ENCODE measurements at regions not wholly inside any gene's neighbourhood (a gene's known extent, or its start where the extent isn't known, plus 50 kb on each side); places are given as distances from the start of the nearest gene placed in this dataset.

DNA sequence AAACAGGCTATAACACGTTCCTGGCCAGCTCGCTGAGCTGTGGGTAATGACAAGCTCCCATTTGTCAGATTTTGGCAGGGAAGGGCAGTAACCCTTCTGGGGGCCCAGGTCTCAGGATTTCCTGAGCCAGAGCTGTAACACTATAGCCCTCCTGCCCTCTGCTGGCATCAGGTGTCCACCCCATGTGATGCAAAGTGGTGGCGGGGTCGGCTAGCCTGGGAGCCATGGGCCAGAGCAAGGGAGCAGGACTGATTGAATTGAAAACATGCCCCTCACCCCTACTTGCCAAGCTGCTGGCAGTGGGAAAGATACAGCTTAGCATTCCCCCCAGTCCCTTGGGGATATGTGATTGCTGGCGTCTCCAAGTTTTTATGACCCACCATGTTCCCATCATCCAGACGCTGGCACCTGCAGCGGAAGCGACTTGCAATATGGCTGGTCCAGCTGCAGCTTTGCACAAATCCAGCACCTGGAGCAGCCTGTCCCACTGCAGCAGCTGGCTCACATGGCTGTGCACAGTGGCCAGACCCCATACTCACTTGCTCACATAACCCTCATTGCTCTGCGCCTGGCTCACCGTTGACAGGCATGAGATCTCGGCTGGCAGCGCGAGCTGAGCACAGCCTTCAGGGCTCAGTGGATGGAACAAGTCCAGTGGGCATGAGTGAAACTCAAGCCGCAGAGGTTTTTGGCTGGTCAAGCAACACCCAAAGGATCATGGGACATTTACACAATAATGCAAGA lies 1147.8 kb downstream of the JRKL start:
- DNase-seq (ENCODE audit: low read depth in 1 of 2, low spot score in 1 of 2) (no peak), FAIRE-seq (no peak), ATAC-seq (no peak)
- no peaks in the 10 kb centered on the region for H3K4me1 ChIP-seq
- H3K9me3 ChIP-seq = 0 out of 3 replicates have a peak, but pooled peaks cover 4% of the 10 kb centered on the region
- H3K4me3 ChIP-seq = no peak overlapping the region
- POLR2A ChIA-PET = no interaction called here
- H3K27ac ChIP-seq = no peak overlapping the region
- TF ChIP-seq ZNF302 (CRISPR knock-in tag; IDR thresholded peaks at IDR 0.05) (no peak), TP53 (CRISPR knock-in tag; IDR thresholded peaks at IDR 0.05) (no peak), HEYL (CRISPR knock-in tag; IDR thresholded peaks at IDR 0.05) (no peak), GATA3 (IDR thresholded peaks at IDR 0.05; ENCODE audit: borderline replicate concordance) (no peak), RFX5 (IDR thresholded peaks at IDR 0.05) (no peak), POLR2AphosphoS2 (conservative IDR thresholded peaks at IDR 0.05; ENCODE audit: low read length) (no peak), RAD21 (conservative IDR thresholded peaks at IDR 0.05 in 1 of 2, IDR thresholded peaks at IDR 0.05 in 1 of 2) (no peak), ESRRA (IDR thresholded peaks at IDR 0.05; ENCODE audit: borderline replicate concordance, low read length) (no peak), CEBPB (IDR thresholded peaks at IDR 0.05) (no peak), MAFK (IDR thresholded peaks at IDR 0.05; ENCODE audit: partially characterized antibody) (no peak), ZSCAN20 (CRISPR knock-in tag; IDR thresholded peaks at IDR 0.05) (no peak), RNF2 (IDR thresholded peaks at IDR 0.05; ENCODE audit: borderline replicate concordance, low read depth) (no peak), SMC3 (IDR thresholded peaks at IDR 0.05) (no peak), CBX2 (IDR thresholded peaks at IDR 0.05; ENCODE audit: borderline replicate concordance, low read depth) (no peak), HOXB5 (CRISPR knock-in tag; IDR thresholded peaks at IDR 0.05) (no peak), ZFP36 (IDR thresholded peaks at IDR 0.05; ENCODE audit: borderline replicate concordance, partially characterized antibody) (no peak)
- TF ChIP-seq, protein P1, sequence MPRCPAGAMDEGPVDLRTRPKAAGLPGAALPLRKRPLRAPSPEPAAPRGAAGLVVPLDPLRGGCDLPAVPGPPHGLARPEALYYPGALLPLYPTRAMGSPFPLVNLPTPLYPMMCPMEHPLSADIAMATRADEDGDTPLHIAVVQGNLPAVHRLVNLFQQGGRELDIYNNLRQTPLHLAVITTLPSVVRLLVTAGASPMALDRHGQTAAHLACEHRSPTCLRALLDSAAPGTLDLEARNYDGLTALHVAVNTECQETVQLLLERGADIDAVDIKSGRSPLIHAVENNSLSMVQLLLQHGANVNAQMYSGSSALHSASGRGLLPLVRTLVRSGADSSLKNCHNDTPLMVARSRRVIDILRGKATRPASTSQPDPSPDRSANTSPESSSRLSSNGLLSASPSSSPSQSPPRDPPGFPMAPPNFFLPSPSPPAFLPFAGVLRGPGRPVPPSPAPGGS (IDR thresholded peaks at IDR 0.05) = no peak
- TF ChIP-seq, protein P2, sequence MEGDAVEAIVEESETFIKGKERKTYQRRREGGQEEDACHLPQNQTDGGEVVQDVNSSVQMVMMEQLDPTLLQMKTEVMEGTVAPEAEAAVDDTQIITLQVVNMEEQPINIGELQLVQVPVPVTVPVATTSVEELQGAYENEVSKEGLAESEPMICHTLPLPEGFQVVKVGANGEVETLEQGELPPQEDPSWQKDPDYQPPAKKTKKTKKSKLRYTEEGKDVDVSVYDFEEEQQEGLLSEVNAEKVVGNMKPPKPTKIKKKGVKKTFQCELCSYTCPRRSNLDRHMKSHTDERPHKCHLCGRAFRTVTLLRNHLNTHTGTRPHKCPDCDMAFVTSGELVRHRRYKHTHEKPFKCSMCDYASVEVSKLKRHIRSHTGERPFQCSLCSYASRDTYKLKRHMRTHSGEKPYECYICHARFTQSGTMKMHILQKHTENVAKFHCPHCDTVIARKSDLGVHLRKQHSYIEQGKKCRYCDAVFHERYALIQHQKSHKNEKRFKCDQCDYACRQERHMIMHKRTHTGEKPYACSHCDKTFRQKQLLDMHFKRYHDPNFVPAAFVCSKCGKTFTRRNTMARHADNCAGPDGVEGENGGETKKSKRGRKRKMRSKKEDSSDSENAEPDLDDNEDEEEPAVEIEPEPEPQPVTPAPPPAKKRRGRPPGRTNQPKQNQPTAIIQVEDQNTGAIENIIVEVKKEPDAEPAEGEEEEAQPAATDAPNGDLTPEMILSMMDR (IDR thresholded peaks at IDR 0.05) = no peak
- TF ChIP-seq, protein P3, sequence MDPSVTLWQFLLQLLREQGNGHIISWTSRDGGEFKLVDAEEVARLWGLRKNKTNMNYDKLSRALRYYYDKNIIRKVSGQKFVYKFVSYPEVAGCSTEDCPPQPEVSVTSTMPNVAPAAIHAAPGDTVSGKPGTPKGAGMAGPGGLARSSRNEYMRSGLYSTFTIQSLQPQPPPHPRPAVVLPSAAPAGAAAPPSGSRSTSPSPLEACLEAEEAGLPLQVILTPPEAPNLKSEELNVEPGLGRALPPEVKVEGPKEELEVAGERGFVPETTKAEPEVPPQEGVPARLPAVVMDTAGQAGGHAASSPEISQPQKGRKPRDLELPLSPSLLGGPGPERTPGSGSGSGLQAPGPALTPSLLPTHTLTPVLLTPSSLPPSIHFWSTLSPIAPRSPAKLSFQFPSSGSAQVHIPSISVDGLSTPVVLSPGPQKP (IDR thresholded peaks at IDR 0.05; ENCODE audit: low read depth, low read length) = no peak
- 67% methylated on average over 8 of the region's 14 CpGs for WGBS (ENCODE audit: missing lambda C conversion rate)
- CTCF ChIA-PET = no interaction called here
- H3K4me2 ChIP-seq = no peak overlapping the region

DNA sequence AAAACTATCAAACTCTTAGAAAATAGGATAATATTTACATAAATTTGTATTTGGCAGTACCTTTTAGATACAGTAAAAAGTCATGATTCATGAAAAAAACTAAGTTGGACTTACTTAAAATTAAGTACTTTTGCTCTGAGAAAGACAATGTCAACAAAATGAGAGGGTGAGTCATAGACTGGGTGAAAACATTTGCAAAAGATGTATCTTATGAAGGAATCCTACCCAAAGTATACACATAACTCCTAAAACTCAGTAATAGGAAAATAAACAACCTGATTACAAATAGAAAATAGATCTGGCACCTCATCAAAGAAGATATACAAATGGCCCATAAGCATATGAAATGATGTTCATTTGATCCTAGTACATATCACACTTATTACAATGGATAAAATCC lies 1154.6 kb downstream of the JRKL start:
- no peak overlapping the region for H3K27ac ChIP-seq
- no peak overlapping the region for H3K4me2 ChIP-seq
- ChIA-PET CTCF (no interaction called here), POLR2A (no interaction called here)
- no peak overlapping the region for H3K4me3 ChIP-seq
- H3K4me1 ChIP-seq = no peaks in the 10 kb centered on the region
- H3K9me3 ChIP-seq = no peaks in the 10 kb centered on the region
- ATAC-seq (no peak), FAIRE-seq (no peak), DNase-seq (ENCODE audit: low read depth in 1 of 2, low spot score in 1 of 2) (no peak)
- TF ChIP-seq, protein P3 (IDR thresholded peaks at IDR 0.05; ENCODE audit: low read depth, low read length) = no peak

All from A549 (cell line).